ENCODE measurements at regions not wholly inside any gene's neighbourhood (a gene's known extent, or its start where the extent isn't known, plus 50 kb on each side); places are given as distances from the start of the nearest gene placed in this dataset.

DNA sequence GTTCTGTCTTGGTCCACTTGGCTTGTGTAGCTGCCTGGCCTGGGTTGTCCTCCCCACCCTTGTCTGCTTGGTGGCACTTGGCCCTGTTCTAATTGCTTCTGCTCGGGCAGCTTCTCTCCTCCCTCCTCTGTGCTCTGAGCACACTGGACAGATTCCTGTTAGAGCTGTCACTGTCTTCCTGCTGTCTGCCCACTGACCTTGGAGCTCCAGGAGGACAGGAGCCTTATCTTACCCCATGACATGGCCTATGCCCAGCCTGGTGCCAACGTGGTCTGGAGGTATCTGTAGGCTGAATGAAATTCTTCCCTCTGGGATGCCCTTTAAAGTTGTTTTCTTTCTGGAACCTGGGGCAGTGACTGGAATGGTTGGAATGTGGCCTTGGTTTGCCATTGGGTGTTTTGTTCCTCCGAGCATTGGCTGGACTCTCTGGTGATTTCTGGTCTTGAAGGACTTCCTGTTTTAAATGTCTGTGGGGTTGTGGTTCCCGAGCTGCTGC, 94.1 kb downstream of the FAM43A start:
- TF ChIP-seq, protein P1, sequence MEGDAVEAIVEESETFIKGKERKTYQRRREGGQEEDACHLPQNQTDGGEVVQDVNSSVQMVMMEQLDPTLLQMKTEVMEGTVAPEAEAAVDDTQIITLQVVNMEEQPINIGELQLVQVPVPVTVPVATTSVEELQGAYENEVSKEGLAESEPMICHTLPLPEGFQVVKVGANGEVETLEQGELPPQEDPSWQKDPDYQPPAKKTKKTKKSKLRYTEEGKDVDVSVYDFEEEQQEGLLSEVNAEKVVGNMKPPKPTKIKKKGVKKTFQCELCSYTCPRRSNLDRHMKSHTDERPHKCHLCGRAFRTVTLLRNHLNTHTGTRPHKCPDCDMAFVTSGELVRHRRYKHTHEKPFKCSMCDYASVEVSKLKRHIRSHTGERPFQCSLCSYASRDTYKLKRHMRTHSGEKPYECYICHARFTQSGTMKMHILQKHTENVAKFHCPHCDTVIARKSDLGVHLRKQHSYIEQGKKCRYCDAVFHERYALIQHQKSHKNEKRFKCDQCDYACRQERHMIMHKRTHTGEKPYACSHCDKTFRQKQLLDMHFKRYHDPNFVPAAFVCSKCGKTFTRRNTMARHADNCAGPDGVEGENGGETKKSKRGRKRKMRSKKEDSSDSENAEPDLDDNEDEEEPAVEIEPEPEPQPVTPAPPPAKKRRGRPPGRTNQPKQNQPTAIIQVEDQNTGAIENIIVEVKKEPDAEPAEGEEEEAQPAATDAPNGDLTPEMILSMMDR (IDR thresholded peaks at IDR 0.05): no peak
- TF ChIP-seq POLR2A (IDR thresholded peaks at IDR 0.05): no peak

Measured in thyroid gland (tissue), 4 donors.